ENCODE measurements at regions not wholly inside any gene's neighbourhood (a gene's known extent, or its start where the extent isn't known, plus 50 kb on each side); places are given as distances from the start of the nearest gene placed in this dataset.

GRCh38 chr3:1773679-1774078 lies 325.0 kb upstream of the CNTN4 start:
- H3K4me3 ChIP-seq (ENCODE audit: low read length): no peak overlapping the region
- DNase-seq (ENCODE audit: low read depth, low spot score): no peak

DNA sequence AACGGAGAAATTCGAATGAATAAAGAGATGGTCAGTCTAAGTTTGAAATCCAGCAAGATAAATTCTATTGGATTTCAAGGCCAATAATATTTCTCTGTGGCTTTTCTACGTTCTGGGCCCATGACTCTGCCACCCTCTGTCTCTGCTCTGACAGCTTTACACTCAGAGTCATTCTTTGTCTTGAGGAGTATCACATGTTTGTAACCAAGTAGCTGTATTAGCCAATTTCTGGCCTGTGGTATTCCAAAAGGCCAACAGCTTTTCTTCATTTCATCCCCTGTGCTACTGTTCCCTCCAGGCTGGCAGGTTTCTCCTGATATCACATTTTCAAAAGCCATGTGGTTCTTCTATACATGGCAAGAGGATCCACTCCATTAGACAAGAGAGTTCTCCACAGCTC lies 324.1 kb upstream of the CNTN4 start:
- H3K4me3 ChIP-seq (ENCODE audit: low read length): no peak overlapping the region
- DNase-seq (ENCODE audit: low read depth, low spot score): no peak

DNA sequence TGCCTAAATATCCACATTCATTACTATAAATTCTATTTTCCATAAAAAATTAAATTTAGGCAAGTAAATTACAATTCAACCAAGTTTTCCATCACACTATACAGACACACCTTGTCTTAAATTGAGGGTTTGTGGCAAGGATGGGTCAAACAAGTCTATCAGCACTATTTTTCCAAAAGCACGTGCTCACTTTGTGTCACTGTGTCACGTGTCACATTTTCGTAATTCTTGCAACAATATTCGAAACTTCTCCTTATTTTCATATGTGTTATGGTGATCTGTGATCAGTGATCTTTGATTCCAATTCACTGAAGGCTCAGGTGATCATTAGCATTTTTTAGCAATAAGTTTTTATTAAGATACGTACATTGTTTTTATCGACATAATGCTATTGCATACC lies 323.3 kb upstream of the CNTN4 start:
- H3K4me3 ChIP-seq (ENCODE audit: low read length): no peak overlapping the region
- DNase-seq (ENCODE audit: low read depth, low spot score): no peak

DNA sequence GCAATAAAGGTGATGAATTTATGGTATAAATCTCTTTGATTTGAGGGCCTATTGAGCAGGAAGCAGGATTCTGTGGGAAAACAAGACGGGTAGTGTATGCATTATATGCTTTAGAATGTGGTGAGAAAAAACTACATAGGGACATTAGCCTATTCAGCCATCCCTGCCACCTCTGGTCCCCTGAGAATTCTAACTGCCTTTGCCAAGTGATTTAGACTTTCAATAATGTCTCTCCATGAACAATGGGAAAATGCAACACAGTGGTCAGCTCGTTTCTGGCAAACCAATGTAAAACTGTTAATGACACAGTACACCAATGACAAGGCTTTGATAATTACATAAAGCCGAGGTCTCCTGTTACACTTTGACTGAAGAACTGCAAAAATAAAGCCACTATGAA lies 314.7 kb upstream of the CNTN4 start:
- no peak for DNase-seq (ENCODE audit: low read depth, low spot score)
- H3K4me3 ChIP-seq (ENCODE audit: low read length): no peak overlapping the region

DNA sequence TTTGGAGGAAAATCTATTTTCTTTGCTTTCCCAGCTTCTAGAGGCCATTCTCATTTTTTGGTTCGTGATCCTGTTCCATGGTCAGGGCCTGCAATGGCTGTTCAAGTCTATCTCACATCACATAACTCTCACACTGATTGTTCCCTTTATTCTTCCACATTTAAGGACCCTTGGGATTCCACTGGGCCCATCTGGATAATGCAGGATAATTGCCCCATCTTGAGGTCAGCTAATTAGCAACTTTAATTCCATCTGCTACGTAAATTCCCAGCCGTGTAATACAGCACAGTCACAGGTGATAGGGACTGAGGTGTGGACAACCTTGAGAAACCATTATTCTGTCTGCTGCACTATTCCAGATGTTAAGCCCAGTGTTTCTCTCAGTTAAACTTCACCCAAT lies 311.6 kb upstream of the CNTN4 start:
- no peak overlapping the region for H3K4me3 ChIP-seq (ENCODE audit: low read length)
- no peak for DNase-seq (ENCODE audit: low read depth, low spot score)

GRCh38 chr3:1792466-1792865 lies 306.2 kb upstream of the CNTN4 start:
- H3K4me3 ChIP-seq (ENCODE audit: low read length): no peak overlapping the region

DNA sequence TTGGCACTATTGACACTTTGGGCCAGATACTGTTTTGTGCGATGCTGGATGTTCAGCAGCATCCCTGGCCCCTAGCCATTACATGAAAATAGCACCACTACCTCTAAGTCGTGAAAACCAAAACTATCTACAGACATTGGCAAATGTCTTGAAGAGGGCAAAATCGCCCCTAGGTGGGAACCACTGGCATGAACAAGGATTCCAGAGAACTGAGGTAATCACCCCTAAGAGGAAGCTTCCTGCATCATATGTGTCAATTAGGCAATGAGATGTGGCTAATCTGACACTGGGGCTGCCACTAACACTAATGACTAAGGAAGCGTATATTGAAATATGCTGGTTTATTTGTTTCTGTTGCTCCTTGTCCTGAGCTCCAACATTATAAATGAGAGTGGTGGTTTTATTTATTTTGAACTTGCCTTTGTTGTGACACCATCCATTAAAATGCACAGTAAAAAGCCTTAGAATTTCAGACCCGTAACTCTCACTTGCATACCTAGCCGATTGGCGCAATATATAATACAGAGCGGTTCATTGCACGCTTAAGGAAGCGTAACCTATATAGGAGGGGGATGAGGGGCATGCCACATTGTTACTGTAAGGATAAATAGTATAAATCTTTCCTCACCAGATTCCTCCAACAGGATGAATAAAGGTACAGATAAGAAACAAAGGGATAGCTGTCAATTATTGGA lies 299.8 kb upstream of the CNTN4 start:
- DNase-seq (ENCODE audit: low read depth, low spot score): no peak
- no peak overlapping the region for H3K4me3 ChIP-seq (ENCODE audit: low read length)

More at GRCh38 chr3:1792466-1792865, 306.2 kb upstream of the CNTN4 start:
- no peak for DNase-seq (ENCODE audit: low read depth, low spot score)

DNA sequence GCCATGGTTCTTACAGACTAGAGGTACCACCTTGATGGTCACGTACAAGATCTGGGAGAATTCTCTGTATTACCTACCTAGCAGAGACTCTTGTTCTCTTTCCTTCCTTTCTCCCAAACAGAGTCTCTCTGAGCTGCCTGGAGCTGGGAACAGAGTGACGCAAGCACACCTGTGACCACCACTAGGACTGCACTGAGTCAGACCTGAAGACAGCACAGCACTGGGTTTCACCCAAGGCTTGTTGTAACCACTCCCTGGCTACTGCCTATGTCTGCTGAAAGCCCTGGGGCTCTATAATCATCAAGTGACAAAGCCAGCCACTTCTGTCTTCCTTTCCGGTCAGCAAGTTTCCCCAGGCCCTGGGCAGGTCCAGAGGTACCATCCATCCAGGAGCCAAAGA lies 293.3 kb upstream of the CNTN4 start:
- no peak overlapping the region for H3K4me3 ChIP-seq (ENCODE audit: low read length)
- no peak for DNase-seq (ENCODE audit: low read depth, low spot score)

- no peak for DNase-seq (ENCODE audit: low read depth, low spot score)
- no peak overlapping the region for H3K4me3 ChIP-seq (ENCODE audit: low read length)
Measured at GRCh38 chr3:1808590-1808989, 290.1 kb upstream of the CNTN4 start.

DNA sequence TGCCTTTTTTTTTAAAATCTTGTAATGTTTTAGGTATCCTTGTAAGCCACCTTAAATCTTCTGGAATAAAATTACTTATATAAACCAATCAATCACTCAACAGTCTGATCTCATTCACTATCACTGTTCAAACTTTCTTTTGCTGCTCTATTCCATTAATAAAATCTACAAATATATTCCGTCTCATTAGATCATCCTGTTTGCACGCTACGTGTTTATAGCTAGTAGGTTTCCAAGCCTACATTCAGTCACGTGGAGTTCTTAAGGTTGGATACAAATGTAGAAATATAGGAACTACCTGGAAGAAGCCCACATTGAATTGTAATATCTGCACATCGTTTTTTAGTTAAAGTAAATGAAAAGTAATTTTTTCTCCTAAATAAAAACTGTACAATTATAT lies 274.8 kb upstream of the CNTN4 start:
- no peak overlapping the region for H3K4me3 ChIP-seq (ENCODE audit: low read length)
- DNase-seq (ENCODE audit: low read depth, low spot score): no peak

DNA sequence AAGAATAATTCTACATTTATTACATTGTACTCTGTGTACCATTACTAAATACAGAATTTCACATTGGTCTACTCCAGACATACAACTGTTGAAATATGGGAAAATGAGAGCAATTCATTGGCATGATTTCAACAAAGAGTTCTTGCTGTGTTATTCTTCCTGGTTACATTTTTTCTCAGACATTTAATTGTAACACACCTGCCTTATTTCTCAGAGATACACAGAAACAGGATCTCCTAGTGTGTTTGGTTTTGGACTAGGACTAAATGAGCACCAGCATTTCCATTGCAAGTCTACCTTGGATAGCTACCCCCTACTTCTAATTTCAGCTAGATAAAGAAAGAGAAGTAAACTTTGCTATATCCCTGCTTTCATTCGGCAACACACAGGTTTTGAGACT lies 274.3 kb upstream of the CNTN4 start:
- DNase-seq (ENCODE audit: low read depth, low spot score): no peak
- no peak overlapping the region for H3K4me3 ChIP-seq (ENCODE audit: low read length)

DNA sequence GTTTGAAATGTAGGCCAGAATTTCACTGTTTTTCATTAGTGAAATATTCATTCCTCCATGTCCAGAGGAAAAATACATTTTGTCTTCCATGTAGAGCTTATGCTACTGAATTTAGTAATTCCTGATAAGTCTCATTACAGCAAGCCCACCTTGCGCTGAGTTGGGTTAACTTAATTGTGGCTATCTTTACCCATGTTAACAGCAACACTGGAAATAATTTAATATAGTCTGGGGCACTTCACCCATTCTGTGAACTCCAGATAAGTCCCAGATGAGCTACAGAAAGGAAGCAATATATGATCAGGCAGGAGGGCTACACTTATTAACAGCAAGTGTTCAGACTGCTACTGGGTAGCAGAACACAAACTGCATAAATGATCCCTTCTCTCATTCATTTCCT lies 270.1 kb upstream of the CNTN4 start:
- DNase-seq (ENCODE audit: low read depth, low spot score): no peak
- H3K4me3 ChIP-seq (ENCODE audit: low read length): no peak overlapping the region

GRCh38 chr3:1830851-1831250 lies 267.8 kb upstream of the CNTN4 start:
- DNase-seq (ENCODE audit: low read depth, low spot score): no peak
- no peak overlapping the region for H3K4me3 ChIP-seq (ENCODE audit: low read length)

DNA sequence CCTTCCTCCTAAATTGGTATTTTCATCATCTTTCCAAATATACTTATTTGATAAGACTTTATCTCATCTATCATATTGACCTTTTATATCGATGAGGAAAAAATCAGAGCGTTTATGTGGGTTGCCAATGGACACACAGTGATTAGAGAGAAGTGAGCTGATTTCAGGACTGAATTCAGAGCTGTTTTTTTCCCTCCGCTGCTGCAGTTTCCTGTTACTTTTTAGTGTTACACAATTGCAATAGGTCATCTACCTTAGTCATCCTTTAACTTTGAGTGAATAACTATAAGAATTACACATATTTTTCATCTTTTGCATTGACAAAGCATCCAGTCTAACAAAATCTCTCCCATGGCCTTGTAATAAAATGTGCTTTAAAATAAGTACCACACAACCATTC lies 266.3 kb upstream of the CNTN4 start:
- no peak overlapping the region for H3K4me3 ChIP-seq (ENCODE audit: low read length)

DNA sequence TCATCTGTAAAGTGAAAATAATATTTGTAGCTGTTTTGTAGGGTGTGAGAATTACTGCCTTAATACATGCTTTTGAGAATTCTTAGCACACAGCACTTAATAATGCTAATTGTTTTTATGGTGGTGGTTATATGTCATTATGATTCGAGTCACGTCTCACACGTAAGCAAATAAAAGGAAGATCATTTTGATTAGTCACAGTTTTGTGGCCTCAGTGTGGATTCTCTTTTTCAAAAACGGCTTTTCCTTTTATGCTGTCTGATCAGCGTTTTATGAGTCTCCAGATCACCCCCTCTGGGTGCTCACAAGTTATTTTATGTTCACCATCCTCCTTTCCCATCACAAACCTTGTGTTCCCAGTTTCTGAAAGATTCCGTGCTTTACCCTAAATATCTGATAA lies 255.6 kb upstream of the CNTN4 start:
- no peak for DNase-seq (ENCODE audit: low read depth, low spot score)
- no peak overlapping the region for H3K4me3 ChIP-seq (ENCODE audit: low read length)

More for the DNA sequence above, 266.3 kb upstream of the CNTN4 start:
- DNase-seq (ENCODE audit: low read depth, low spot score): no peak

DNA sequence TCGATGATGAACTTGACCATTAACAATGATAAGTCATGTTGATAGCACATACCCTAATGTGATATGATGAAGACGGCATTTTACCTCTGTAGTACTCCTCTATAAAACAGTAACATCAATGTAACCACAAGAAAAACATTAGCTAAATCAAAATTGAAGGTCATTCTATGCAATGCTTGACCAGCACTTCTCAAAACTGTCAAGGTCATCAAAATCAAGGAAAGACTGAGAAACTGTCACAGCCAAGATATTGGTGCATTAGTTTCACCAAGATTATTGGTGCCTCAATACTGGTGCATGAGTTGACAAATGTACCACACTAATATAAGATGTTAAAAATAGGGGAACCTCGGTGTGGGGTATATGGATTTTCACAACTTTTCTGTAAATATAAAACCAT lies 251.1 kb upstream of the CNTN4 start:
- no peak for DNase-seq (ENCODE audit: low read depth, low spot score)
- H3K4me3 ChIP-seq (ENCODE audit: low read length): no peak overlapping the region

GRCh38 chr3:1848935-1849334 lies 249.7 kb upstream of the CNTN4 start:
- DNase-seq (ENCODE audit: low read depth, low spot score): no peak
- no peak overlapping the region for H3K4me3 ChIP-seq (ENCODE audit: low read length)

DNA sequence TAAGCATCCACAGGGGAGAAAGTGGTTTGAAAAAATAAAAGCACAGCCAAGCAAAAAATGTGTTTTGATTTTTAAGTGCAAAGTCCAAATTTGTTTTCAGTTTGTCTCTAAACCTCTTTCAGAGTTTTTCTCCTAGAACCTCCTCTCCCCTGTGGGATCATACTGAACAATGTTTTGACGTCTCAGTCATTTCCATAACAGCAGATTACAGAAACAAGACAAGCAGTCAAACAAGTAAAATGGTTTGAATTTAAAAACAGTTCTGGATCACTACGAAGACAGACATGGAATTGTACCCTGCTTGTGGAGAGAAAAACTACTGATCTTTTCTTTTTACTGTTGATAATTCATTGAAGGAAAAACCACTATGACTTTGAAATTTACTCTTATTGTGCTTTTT lies 245.7 kb upstream of the CNTN4 start:
- no peak for DNase-seq (ENCODE audit: low read depth, low spot score)

DNA sequence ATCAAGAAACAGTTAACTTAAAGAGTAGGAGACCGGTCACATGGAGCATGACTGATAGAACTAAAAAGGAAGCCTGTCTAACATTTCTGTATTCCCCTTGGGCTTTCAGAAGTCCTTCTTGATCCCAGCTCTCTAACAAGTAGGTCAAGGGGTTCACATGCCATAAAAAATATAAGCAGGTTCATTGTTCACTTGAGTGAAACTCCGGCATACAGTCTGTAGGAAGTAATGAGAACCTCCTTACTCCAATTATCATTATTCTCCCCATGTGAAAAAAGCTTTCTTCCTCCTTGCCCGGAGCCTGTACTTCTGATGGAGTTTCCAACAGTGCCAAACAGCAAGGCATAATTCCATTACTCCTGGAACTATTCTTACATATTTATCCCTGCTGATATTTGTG lies 242.8 kb upstream of the CNTN4 start:
- no peak for DNase-seq (ENCODE audit: low read depth, low spot score)
- no peak overlapping the region for H3K4me3 ChIP-seq (ENCODE audit: low read length)

More for the DNA sequence above, 245.7 kb upstream of the CNTN4 start:
- no peak overlapping the region for H3K4me3 ChIP-seq (ENCODE audit: low read length)

GRCh38 chr3:1870738-1871137 lies 227.9 kb upstream of the CNTN4 start:
- no peak for DNase-seq (ENCODE audit: low read depth, low spot score)
- H3K4me3 ChIP-seq (ENCODE audit: low read length): no peak overlapping the region

DNA sequence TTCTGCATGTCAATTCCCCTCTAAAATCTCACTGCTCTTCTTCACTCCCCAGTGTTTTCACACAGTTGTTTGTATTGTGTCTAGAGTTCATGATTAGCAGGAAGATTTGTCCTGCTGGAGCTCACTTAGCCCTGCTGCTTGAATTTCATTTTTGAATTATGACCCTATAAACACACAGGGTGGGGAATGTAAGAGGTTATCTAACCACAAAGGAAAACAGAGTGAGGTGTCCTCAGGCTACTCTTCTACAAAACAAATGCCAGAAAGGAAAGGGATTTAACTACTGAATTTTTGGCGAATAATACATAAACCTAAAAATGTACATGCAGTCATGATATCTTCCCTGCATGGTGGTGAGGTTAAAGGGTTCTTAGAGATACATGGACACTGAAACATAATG lies 215.1 kb upstream of the CNTN4 start:
- no peak for DNase-seq (ENCODE audit: low read depth, low spot score)
- H3K4me3 ChIP-seq (ENCODE audit: low read length): no peak overlapping the region

- DNase-seq (ENCODE audit: low read depth, low spot score): no peak
- H3K4me3 ChIP-seq (ENCODE audit: low read length): no peak overlapping the region
Measured at GRCh38 chr3:1892459-1892858, 206.2 kb upstream of the CNTN4 start.
